Lung (tissue), 11 donors: ENCODE measurements at regions not wholly inside any gene's neighbourhood (a gene's known extent, or its start where the extent isn't known, plus 50 kb on each side); places are given as distances from the start of the nearest gene placed in this dataset.

Experiments
- ATAC-seq: fragments of 200-7000 bp; cut with Tn5 transposase; one replicate; pipeline ENCODE4 v1.9.1; 2020; ENCODE audit warnings: moderate number of reproducible peaks; ENCODE audit not compliant: insufficient read depth, low FRiP score
- DNase-seq, 3 donors: peaks; one replicate each; pipeline ENCODE4 v3.0.0-alpha.2; 2013 to 2017
- H3K27ac ChIP-seq, 2 donors: one replicate each; pipeline ENCODE4 v1.5.1; 2013; ENCODE audit warnings: mild to moderate bottlenecking in 2 of 2, moderate library complexity in 2 of 2, control low read depth in 1 of 2, inconsistent platforms in 1 of 2, low read depth in 1 of 2, low read length in 1 of 2
- H3K27me3 ChIP-seq, 3 donors: one replicate each; pipeline ENCODE4 v1.5.1; 2013; ENCODE audit warnings: low read length in 2 of 3; ENCODE audit not compliant: control insufficient read depth in 3 of 3, insufficient read depth in 3 of 3
- H3K36me3 ChIP-seq, 4 donors: one replicate each; pipeline ENCODE4 v1.5.1; 2013; ENCODE audit warnings: low read length in 4 of 4, mild to moderate bottlenecking in 1 of 4, moderate library complexity in 1 of 4; ENCODE audit not compliant: control insufficient read depth in 4 of 4, insufficient read depth in 4 of 4
- H3K4me1 ChIP-seq, 5 donors: one replicate each; pipeline ENCODE4 v1.5.1; 2013; ENCODE audit warnings: low read length in 5 of 5, mild to moderate bottlenecking in 2 of 5, moderate library complexity in 1 of 5; ENCODE audit not compliant: control insufficient read depth in 5 of 5, insufficient read depth in 5 of 5
- H3K4me3 ChIP-seq: one replicate; pipeline ENCODE4 v1.5.1; 2013; ENCODE audit warnings: mild to moderate bottlenecking, control low read depth, moderate library complexity
- H3K9ac ChIP-seq, 2 donors: one replicate each; pipeline ENCODE4 v1.5.1; 2013; ENCODE audit warnings: low read length in 2 of 2, control low read depth in 1 of 2; ENCODE audit not compliant: insufficient read depth in 1 of 2
- H3K9me3 ChIP-seq, 4 donors: one replicate each; pipeline ENCODE4 v1.5.1; 2013; ENCODE audit warnings: low read length in 3 of 4, mild to moderate bottlenecking in 1 of 4, moderate library complexity in 1 of 4; ENCODE audit not compliant: control insufficient read depth in 4 of 4, insufficient read depth in 3 of 4
- CTCF ChIP-seq: IDR thresholded peaks from 2 replicates; pipeline ENCODE4 v1.5.1; 2012; ENCODE audit warnings: mild to moderate bottlenecking; ENCODE audit errors: control extremely low read depth, extremely low read depth
- WGBS, 2 donors: extraction: QIAGEN DNeasy Blood & Tissue Kit; methylation state at CpG; one replicate each; pipeline ENCODE4 v1.1.7; 2013; 5-methylcytosine and 5-hydroxymethylcytosine counted together
- donor health status: control.
- donor health status: control.
- donor health status: Bipolar disorder and iron deficiency.
- donor health status: healthy.
- donor health status: DM: yes; HTN: yes; CAD: no.

- Histone ChIP-seq H3K27me3 (no peaks in the 10 kb centered on the region), H3K36me3 (no peaks in the 10 kb centered on the region), H3K4me3 (no peak overlapping the region), H3K4me1 (peaks cover 0 to 32% (median 8%) of the 10 kb centered on the region in 5 donors), H3K9ac (no peak overlapping the region), H3K9me3 (no peaks in the 10 kb centered on the region), H3K27ac (no peak overlapping the region)
- ATAC-seq (peak; percentile 29), DNase-seq (peak; percentile 7 to 53 (median 36))
- WGBS, 2 donors: 27 to 56% methylated on average over 7 of the region's 7 CpGs
- no peak for TF ChIP-seq CTCF
Measured at GRCh38 chr5:135214897-135215616, 181.0 kb upstream of the PITX1 start.

- no peak overlapping the region for H3K9ac ChIP-seq
- no peak overlapping the region for H3K4me3 ChIP-seq
- peaks cover 0 to 45% (median 8%) of the 10 kb centered on the region in 5 donors for H3K4me1 ChIP-seq
- no peak for ATAC-seq
- no peak for TF ChIP-seq CTCF
- H3K36me3 ChIP-seq: no peaks in the 10 kb centered on the region
- DNase-seq: peak in 1 of 3 donors; percentile 11
- H3K9me3 ChIP-seq: no peaks in the 10 kb centered on the region
- no peaks in the 10 kb centered on the region for H3K27me3 ChIP-seq
- no peak overlapping the region for H3K27ac ChIP-seq
- 84 to 89% methylated on average over 15 of the region's 15 CpGs for WGBS, 2 donors
Measured at GRCh38 chr5:135213466-135214239, 179.6 kb upstream of the PITX1 start.

GRCh38 chr5:135213027-135213386, 179.0 kb upstream of the PITX1 start:
- no peaks in the 10 kb centered on the region for H3K36me3 ChIP-seq
- H3K27me3 ChIP-seq: no peaks in the 10 kb centered on the region
- 87 to 94% methylated on average over 5 of the region's 5 CpGs for WGBS, 2 donors
- DNase-seq: peak in 1 of 3 donors; percentile 4
- H3K9me3 ChIP-seq: no peaks in the 10 kb centered on the region
- H3K9ac ChIP-seq: no peak overlapping the region
- no peak for TF ChIP-seq CTCF
- H3K4me1 ChIP-seq: peaks cover 0 to 52% (median 8%) of the 10 kb centered on the region in 5 donors
- no peak overlapping the region for H3K4me3 ChIP-seq
- H3K27ac ChIP-seq: no peak overlapping the region
- ATAC-seq: no peak
